NCI-H82 treated with DMSO at 0.1 percent for 48 hours (cell line): ENCODE measurements at regions not wholly inside any gene's neighbourhood (a gene's known extent, or its start where the extent isn't known, plus 50 kb on each side); places are given as distances from the start of the nearest gene placed in this dataset.

Experiments used
- DNase-seq: peaks from one replicate; lab custom pipeline; 2025; ENCODE audit not compliant: unreplicated experiment; lab: John Stamatoyannopoulos, UW

GRCh38 chr9:99392986-99393385 lies 170.9 kb downstream of the SEC61B start:
- no peak for DNase-seq

- peak; percentile 58 for DNase-seq
These were observed 171.9 kb downstream of the SEC61B start for GRCh38 chr9:99393993-99394392.

- no peak for DNase-seq
These were observed 176.2 kb downstream of the SEC61B start for GRCh38 chr9:99398241-99398640.

GRCh38 chr9:99399474-99399873 lies 177.4 kb downstream of the SEC61B start:
- no peak for DNase-seq

DNA sequence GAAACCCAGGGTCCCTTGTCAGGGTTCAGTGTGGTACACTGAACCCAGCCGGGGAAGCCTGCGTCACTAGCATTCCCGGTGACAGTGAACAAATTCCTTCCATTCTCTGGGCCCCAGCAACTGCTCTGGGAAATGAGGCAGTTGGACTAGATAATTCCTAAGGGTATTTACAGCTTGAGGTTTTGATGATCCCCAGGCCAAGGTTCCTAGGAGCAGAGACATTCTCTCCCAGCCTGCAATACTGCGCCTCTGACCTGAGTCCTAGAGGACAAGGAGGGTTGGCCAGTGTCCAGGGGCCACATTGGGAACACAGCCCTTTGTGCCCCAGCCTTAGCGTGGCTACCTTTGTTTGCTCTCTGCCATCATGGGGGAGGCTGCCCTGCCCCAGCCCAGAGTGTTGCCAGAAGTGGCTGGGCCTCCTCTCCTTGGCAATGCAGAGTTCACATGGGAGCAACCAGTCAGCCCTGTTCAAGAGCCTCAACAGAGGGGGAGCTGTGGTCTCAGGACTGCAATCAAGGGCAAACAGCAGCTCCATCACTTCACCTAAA lies 178.2 kb downstream of the SEC61B start:
- DNase-seq, result no peak

GRCh38 chr9:99401680-99402504 lies 179.8 kb downstream of the SEC61B start:
- DNase-seq, result no peak

GRCh38 chr9:99403371-99403770 lies 181.3 kb downstream of the SEC61B start:
- no peak for DNase-seq

DNA sequence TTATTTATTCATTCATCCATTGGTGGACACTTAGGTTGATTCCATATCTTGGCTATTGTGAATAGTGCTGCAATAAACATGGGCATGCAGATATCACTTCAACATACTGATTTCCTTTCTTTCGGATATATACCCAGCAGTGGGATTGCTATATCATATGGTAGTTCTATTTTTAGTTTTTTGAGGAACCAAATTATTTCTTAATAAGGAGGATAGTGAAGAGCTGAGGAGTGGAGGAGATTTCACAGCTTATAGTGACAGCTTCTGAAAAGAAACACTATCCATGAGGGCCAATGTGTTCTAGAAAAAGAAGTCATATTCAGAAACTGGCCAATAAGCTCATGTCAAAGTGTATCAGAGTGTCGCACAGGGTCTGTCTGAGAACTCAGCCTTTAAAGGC lies 183.3 kb downstream of the SEC61B start:
- no peak for DNase-seq

DNA sequence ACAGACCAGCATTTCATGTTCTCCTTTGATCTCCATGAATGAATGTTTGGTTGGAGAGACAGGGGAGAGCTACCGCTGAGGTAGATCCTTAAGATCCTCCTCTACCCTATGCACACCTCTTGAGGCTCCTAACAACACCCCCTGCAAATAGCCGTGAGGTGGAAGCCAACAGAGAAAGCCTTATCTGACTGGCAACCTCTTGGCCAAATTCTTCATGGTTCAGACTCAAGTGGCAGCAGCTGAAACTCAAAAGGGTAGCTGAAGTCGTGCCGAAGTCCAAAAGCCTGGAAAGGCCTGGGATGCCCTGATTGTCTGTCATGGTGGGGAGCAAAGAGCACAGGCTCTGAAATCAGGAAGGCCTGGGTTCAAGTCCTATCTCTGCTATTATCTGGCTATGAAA lies 184.9 kb downstream of the SEC61B start:
- DNase-seq, result no peak

DNA sequence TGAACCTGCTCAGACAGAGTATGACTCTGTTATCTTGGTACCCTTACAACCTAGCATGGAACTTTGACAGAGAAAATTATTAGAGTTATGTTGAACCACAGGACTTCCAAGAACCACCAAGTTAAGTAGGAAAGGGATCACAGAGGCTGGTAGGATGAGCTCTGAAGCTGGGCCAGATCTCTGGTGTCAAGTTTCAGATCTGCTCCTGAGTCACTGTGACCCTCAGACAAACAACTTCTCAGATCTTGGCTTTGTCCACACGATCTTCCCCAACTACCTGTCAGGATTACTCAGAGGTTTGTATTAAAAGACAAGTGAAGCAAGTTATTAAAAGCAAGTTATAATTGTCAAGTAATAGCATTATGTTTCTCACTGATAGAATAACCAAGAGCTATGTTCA lies 189.0 kb downstream of the SEC61B start:
- no peak for DNase-seq

- peak; percentile 22 for DNase-seq
These were observed 189.5 kb downstream of the SEC61B start for GRCh38 chr9:99411479-99412115.

GRCh38 chr9:99412606-99413005 lies 190.5 kb downstream of the SEC61B start:
- no peak for DNase-seq

- no peak for DNase-seq
These were observed 192.2 kb downstream of the SEC61B start for GRCh38 chr9:99414321-99414720.

DNA sequence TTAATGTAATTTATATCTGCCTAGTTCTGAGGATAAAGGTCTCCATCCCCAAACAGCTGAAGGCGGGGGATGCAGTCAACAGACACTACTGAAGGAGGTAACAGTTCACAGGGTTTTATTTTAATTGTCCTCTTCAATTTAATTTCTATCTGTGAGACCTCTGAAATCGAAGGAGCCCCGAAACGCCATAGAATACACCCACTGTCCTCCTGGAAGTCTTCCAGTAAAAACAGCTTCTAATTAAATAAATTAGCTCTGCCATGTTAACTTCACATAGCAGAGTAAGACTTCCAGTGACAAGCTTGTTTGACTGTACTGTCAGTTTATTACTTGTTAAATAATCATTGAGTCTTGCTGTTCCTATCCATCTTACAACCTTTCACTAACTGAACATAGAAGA lies 193.5 kb downstream of the SEC61B start:
- no peak for DNase-seq

DNA sequence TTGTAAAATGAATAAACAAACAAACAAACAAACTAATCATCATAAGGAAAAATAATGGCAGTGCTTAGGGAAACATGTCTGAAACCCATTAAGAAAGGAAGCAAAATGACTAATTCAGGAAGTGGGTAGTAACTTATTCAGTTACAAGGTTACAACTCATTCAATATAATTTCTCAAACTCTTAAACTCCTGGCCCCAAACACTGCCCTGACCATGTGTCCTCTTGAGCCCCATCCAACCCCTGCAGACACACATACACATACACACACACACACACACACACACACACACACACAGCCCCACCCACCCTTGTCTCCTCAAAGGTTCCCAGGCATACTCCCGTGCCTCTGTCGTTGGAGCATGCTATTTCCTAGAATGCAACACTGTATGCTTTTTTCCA lies 193.9 kb downstream of the SEC61B start:
- no peak for DNase-seq

- peak; percentile 66 for DNase-seq
These were observed 197.0 kb downstream of the SEC61B start for GRCh38 chr9:99419070-99419469.

DNA sequence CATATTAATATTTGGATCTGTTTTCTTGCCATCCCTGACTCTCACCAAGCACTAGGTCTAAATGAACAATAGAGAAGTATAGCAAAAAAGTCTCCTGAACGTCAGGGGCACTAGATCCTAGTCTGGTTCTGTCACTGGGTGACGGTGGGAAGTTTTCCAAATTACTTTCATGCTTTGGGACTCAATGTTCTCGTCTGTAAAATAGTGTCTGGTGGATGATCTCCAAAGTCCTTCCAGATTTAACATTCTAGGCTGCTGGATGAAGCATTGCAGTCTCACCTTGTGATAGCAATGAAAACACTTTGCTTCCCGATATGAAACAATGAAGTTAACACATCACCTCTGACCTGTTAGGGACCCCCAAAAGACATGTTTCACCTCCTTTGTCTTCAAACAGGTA lies 199.3 kb downstream of the SEC61B start:
- DNase-seq, result no peak

DNA sequence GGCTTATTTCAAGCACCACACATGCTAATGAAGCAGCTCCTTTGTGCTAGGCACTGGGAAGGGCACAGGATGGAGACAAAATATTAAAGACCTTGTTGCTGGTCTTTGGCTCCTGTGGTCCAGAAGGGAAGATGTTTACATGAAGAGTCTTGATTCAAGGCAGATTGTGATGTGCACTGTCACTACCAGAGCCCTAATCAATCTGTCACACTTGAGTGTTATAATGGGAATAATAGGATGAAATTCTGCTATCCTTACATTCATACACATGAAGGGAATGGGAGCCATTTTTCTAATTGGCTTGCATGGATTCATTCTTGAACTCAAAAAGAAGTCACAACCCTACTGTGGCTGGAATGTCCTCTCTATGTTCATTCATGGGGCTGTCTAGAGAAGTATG lies 203.0 kb downstream of the SEC61B start:
- peak; percentile 68 for DNase-seq

GRCh38 chr9:99425923-99426842 lies 204.1 kb downstream of the SEC61B start:
- no peak for DNase-seq

- DNase-seq, result no peak
These were observed 205.2 kb downstream of the SEC61B start for GRCh38 chr9:99427260-99427659.

GRCh38 chr9:99430301-99430700 lies 208.2 kb downstream of the SEC61B start:
- DNase-seq, result no peak
